GM18873 (cell line): ENCODE measurements at regions not wholly inside any gene's neighbourhood (a gene's known extent, or its start where the extent isn't known, plus 50 kb on each side); places are given as distances from the start of the nearest gene placed in this dataset.
"Not testable (repeated sequence)": the region's sequence is repeated elsewhere in the genome, so short reads cannot be mapped to it uniquely, and the experiment has no call there.

Experiments used
- ATAC-seq: cut with Tn5 transposase; IDR thresholded peaks from one replicate; pipeline ENCODE4 v1.9.1; 2021; ENCODE audit warnings: mild to moderate bottlenecking, moderate library complexity, moderate number of reproducible peaks; ENCODE audit not compliant: unreplicated experiment, low FRiP score

- no peak for ATAC-seq
Measured at GRCh38 chr9:87193925-87194868, 246.9 kb upstream of the GAS1 start.

GRCh38 chr9:87195306-87195705, 248.0 kb upstream of the GAS1 start:
- no peak for ATAC-seq

GRCh38 chr9:87197349-87198130, 250.2 kb upstream of the GAS1 start:
- no peak for ATAC-seq

GRCh38 chr9:87198716-87199115, 251.4 kb upstream of the GAS1 start:
- ATAC-seq: no peak

GRCh38 chr9:87199278-87199677, 252.0 kb upstream of the GAS1 start:
- no peak for ATAC-seq

GRCh38 chr9:87199782-87200181, 252.5 kb upstream of the GAS1 start:
- ATAC-seq: no peak

GRCh38 chr9:87201351-87201751, 254.0 kb upstream of the GAS1 start:
- no peak for ATAC-seq

- no peak for ATAC-seq
Measured at GRCh38 chr9:87206064-87206661, 258.9 kb upstream of the GAS1 start.

- not testable (repeated sequence) for ATAC-seq
Measured at GRCh38 chr9:87210658-87211057, 263.4 kb upstream of the GAS1 start.

GRCh38 chr9:87211669-87212068, 264.4 kb upstream of the GAS1 start:
- ATAC-seq: no peak

GRCh38 chr9:87212605-87213021, 265.3 kb upstream of the GAS1 start:
- ATAC-seq: no peak

GRCh38 chr9:87213948-87214347, 266.6 kb upstream of the GAS1 start:
- no peak for ATAC-seq

GRCh38 chr9:87214991-87215390, 267.7 kb upstream of the GAS1 start:
- ATAC-seq: no peak

GRCh38 chr9:87216036-87216435, 268.7 kb upstream of the GAS1 start:
- no peak for ATAC-seq

GRCh38 chr9:87216897-87217455, 269.7 kb upstream of the GAS1 start:
- no peak for ATAC-seq

GRCh38 chr9:87223392-87224246, 274.0 kb upstream of the DAPK1 start:
- no peak for ATAC-seq

- ATAC-seq: no peak
Measured at GRCh38 chr9:87226896-87227295, 270.8 kb upstream of the DAPK1 start.

GRCh38 chr9:87227456-87227855, 270.2 kb upstream of the DAPK1 start:
- ATAC-seq: no peak

GRCh38 chr9:87229108-87229507, 268.6 kb upstream of the DAPK1 start:
- no peak for ATAC-seq

- no peak for ATAC-seq
Measured at GRCh38 chr9:87233431-87233830, 264.2 kb upstream of the DAPK1 start.
